ENCODE measurements at regions not wholly inside any gene's neighbourhood (a gene's known extent, or its start where the extent isn't known, plus 50 kb on each side); places are given as distances from the start of the nearest gene placed in this dataset.

- DNase-seq, result no peak
Observed at GRCh38 chr6:19637010-19637409, 200.2 kb upstream of the ID4 start.

- DNase-seq, result no peak
Observed at GRCh38 chr6:19638931-19639330, 198.2 kb upstream of the ID4 start.

- no peak for DNase-seq
Observed at GRCh38 chr6:19643287-19643686, 193.9 kb upstream of the ID4 start.

- DNase-seq, result no peak
Observed at GRCh38 chr6:19643713-19644112, 193.5 kb upstream of the ID4 start.

GRCh38 chr6:19655744-19656143, 181.4 kb upstream of the ID4 start:
- DNase-seq, result no peak

GRCh38 chr6:19660123-19660910, 176.9 kb upstream of the ID4 start:
- DNase-seq, result no peak

- no peak for DNase-seq
Observed at GRCh38 chr6:19662911-19663310, 174.3 kb upstream of the ID4 start.

GRCh38 chr6:19663479-19663878, 173.7 kb upstream of the ID4 start:
- no peak for DNase-seq

- DNase-seq, result no peak
Observed at GRCh38 chr6:19664050-19664449, 173.1 kb upstream of the ID4 start.

GRCh38 chr6:19664878-19665612, 172.1 kb upstream of the ID4 start:
- peak; percentile 65 for DNase-seq

- no peak for DNase-seq
Observed at GRCh38 chr6:19665613-19665909, 171.6 kb upstream of the ID4 start.

- DNase-seq, result peak; percentile 76
Observed at GRCh38 chr6:19668710-19669109, 168.5 kb upstream of the ID4 start.

- DNase-seq, result peak; percentile 79
Observed at GRCh38 chr6:19669206-19669605, 168.0 kb upstream of the ID4 start.

- DNase-seq, result no peak
Observed at GRCh38 chr6:19682859-19683258, 154.3 kb upstream of the ID4 start.

- no peak for DNase-seq
Observed at GRCh38 chr6:19690325-19691075, 146.7 kb upstream of the ID4 start.

- peak; percentile 35 for DNase-seq
Observed at GRCh38 chr6:19691465-19692167, 145.6 kb upstream of the ID4 start.

- no peak for DNase-seq
Observed at GRCh38 chr6:19692506-19693298, 144.5 kb upstream of the ID4 start.

GRCh38 chr6:19694697-19695096, 142.5 kb upstream of the ID4 start:
- no peak for DNase-seq

- peak; percentile 85 for DNase-seq
Observed at GRCh38 chr6:19697744-19698290, 139.4 kb upstream of the ID4 start.

GRCh38 chr6:19699932-19700331, 137.2 kb upstream of the ID4 start:
- DNase-seq, result no peak

GRCh38 chr6:19705606-19706005, 131.6 kb upstream of the ID4 start:
- DNase-seq, result no peak
